DMS 273 (cell line): ENCODE measurements at regions not wholly inside any gene's neighbourhood (a gene's known extent, or its start where the extent isn't known, plus 50 kb on each side); places are given as distances from the start of the nearest gene placed in this dataset.

Experiments
- DNase-seq: peaks from one replicate; lab custom pipeline; 2025; ENCODE audit not compliant: unreplicated experiment; lab: John Stamatoyannopoulos, UW

GRCh38 chr3:95424279-95424678 lies 1361.4 kb downstream of the NSUN3 start:
- no peak for DNase-seq

- DNase-seq, result peak; percentile 32
These were observed 1371.6 kb downstream of the NSUN3 start for GRCh38 chr3:95434491-95434890.

DNA sequence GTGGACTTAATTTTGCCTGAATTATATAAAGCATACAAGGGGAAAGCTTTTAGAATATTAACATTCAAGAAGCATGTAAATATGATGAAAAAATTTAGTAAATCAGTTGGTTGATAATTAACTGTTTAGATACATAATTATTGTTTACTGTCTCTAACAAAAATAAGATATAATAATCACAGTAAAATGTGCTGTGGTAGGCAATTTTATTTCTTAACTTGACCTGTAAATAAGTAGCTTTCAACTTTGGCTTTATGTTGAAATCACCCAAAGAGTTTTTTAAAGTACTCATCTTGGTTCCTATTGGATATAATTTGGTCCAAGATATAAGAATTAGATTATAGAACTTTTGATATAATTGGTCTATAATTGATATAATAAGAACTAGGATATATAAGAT lies 1374.5 kb downstream of the NSUN3 start:
- no peak for DNase-seq

DNA sequence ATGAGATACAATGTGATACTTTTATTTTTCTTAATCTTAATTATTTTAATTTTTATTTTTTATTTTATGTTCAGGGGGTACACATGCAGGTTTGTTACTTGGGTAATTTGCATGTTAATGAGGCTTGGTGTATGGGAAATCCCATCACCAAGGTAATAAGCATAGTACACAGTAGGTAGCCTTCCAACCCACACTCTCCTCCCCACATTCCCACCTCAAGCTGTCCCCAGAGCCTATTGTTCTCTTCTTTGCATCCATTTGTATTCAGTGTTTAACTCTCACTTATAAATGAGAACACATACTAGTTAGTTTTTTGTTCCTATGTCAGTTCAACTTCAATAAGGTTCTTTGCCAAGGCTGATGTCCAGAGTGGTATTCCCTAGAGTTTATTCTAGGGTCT lies 1375.4 kb downstream of the NSUN3 start:
- no peak for DNase-seq

DNA sequence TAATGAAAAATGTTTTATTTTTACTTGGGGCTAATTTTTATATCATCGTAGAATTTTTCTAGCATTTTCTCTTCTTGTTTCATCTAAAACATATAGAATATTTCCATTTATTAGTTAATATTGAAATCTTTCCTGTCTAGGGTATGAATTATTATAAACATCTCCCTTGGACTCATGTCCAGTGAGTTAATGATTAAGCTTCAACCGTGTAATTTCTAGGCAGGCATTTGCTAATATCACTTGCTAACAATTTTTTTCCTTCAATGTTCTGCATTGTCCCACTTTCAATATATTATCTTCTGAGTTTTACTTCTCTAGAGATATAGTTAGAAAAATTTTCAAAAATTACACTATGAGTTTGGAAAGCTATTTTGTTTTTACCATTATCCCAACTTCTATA lies 1371.6 kb upstream of the EPHA6 start:
- no peak for DNase-seq

- DNase-seq, result no peak
These were observed 1364.6 kb upstream of the EPHA6 start for GRCh38 chr3:95449841-95450240.

- no peak for DNase-seq
These were observed 1361.2 kb upstream of the EPHA6 start for GRCh38 chr3:95453242-95453641.

- no peak for DNase-seq
These were observed 1357.6 kb upstream of the EPHA6 start for GRCh38 chr3:95456835-95457234.

GRCh38 chr3:95459706-95460105 lies 1354.7 kb upstream of the EPHA6 start:
- no peak for DNase-seq

- peak; percentile 40 for DNase-seq
These were observed 1354.1 kb upstream of the EPHA6 start for GRCh38 chr3:95460274-95460673.

- DNase-seq, result no peak
These were observed 1352.2 kb upstream of the EPHA6 start for GRCh38 chr3:95462161-95462560.

GRCh38 chr3:95464346-95464745 lies 1350.0 kb upstream of the EPHA6 start:
- no peak for DNase-seq

DNA sequence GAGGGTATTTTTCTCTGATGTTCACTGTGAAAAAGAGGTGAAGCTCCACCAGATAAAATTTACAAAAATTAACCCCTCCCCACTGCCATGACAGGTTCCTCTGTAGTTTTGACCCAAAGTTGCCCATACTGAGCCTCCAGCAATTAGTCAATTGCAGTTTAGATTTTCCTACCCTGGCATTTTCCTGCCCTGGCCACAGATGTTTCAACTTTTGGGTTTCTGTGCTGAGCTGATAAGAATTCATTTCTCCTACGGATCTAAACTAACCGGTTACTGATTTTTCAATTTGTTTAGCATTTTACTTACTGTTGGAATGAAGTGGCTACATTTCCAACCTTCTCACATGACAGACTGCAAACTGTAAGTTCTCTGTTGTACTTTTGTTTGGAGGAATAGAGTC lies 1346.1 kb upstream of the EPHA6 start:
- DNase-seq, result no peak

DNA sequence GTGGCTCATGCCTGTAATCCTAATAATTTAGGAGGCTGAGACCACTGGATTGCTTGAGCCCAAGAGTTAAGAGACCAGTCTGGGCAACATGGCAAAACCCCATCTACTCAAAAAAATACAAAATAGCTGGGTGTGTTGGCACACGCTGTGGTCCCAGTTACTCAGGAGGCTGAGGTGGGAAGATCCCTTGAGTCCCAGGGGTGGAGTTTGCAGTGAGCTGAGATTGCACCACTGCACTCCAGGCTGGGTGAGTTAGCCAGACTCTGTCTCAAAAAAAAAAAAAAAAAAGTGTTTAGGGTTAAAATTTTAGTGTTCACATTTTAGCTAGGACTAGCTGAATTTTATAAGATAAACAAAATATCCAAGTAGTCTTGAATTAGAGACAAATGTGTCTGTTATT lies 1340.1 kb upstream of the EPHA6 start:
- peak; percentile 14 for DNase-seq

DNA sequence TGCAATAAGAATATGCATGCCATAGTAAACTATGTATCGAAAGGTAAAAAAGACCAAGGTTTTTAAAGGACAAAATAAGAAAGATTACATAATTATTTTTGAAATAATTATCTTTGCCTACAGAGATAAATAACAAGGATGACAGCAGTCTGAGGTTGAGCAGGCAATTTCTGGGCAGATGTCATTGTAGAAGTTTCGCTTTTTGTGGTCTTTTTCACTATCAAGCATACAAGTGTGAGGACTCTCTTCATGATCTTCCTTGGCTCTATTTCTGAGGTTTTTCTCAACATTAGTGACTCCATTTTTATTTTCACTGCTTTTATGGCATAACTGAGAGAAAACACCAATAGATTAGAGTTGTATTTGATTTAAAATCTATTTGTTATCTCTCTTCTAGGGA lies 1337.9 kb upstream of the EPHA6 start:
- no peak for DNase-seq

GRCh38 chr3:95506174-95506573 lies 1308.2 kb upstream of the EPHA6 start:
- no peak for DNase-seq

DNA sequence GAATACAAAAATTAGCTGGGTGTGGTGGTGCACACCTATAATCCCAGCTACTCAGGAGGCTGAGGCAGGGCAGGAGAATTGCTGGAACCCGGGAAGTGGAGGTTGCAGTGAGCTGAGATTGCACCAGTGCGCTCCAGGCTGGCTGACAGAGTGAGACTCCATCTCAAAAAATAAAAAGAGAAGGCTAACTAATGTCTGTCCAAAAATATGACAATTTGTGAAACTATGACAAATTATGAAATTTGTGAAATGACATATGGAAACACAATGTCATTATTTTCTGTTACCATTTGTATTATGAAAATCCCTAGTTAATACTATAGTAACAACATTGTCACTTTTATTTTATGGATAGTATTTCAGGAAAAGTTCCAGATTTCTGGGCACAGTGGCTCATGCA lies 1306.3 kb upstream of the EPHA6 start:
- DNase-seq, result no peak

- DNase-seq, result no peak
These were observed 1302.6 kb upstream of the EPHA6 start for GRCh38 chr3:95511828-95512227.

DNA sequence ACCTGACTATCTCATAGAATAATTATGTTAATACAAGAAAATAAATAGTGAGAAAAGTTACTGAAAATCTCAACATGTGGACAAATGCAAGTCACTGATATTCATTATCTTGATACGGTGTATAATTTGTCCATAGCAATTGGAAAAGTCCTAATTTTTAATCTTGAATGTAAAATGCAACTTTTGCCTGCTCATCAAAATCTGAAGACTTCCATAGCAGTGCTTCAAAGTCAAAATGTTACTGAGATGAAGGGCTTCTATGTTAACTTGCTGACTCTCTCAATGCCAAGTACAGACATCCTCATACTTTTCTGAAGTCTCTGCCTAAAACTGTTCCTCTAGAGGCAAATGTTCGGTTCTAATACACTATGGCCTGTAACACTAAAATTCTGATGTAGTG lies 1300.1 kb upstream of the EPHA6 start:
- DNase-seq, result no peak

DNA sequence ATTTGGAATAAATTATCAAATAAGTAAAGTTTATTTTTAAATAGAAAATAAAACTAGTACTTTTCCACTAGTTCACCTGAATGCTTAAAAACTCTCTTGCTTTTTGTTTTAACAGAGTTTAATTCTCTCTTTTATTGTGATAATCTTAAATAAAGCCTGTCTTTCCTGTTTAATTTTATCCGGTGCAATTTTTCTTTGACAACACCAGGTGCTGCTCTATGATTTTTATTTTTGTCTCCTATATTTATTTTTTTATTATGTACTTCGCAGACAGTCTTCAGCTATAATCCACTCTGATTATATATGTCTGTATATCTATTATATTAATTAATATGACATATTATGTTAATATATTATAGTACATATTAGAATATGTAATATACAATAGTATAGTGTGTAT lies 1293.0 kb upstream of the EPHA6 start:
- no peak for DNase-seq

DNA sequence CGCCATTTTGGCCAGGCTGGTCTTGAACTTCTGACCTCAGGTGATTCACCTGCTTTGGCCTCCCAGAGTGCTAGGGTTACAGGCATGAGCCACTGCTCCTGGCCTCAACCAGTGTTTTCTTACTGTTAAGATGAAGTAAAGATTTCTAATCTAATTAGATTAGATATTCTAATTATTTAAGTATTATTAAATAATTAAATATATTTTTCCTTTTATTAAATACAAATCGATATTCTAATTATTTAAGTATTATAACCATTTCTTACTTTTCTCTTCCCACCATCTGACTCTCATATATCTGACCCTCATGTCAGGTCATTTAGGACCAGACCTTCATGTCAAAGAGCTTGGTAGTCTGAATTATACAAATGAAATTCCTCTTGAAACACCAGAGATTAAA lies 1291.9 kb upstream of the EPHA6 start:
- DNase-seq, result no peak

DNA sequence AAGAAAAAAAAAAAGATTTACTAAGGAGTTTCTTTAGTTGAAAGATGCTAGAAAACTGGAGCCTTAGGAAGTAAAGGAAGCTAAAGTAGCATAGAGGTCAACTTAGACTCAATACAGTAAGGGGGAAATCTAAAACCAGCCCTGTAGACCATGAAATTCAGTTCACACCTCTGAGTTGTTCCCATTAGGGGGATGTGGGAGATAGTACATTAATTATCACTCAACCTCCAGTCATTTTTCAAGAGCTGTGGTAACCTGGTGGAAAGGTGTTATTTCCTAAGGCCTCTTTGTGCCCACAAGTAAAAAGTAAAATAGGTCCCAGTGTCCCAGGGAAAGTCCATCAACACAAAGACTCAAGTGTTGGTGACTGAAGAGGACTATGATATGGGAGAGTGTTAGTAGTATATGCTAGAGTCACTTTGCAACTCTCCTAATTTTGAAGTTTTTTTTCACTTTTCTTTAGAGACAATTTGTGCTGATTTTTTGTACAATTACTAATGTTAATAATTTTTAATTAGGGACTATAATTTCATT lies 1274.4 kb upstream of the EPHA6 start:
- DNase-seq, result no peak

DNA sequence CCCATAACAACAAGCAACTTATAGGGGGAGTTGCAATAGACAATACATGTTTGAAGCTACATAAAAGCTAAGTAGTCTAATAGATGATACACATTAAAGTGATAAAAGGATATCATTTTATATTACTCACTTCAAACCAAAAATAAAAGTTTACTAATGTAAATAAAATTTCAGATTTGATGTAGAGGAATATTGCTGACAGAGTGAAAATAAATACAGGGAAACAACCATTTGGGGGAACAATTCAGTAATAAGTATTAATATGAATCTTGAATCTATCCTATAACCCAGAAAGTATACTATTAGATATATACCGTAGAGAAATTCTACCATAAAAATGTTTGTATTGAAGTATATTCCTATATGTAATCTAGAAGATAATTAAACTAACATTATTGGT lies 1248.9 kb upstream of the EPHA6 start:
- no peak for DNase-seq

GRCh38 chr3:95567346-95567745 lies 1247.0 kb upstream of the EPHA6 start:
- no peak for DNase-seq
